ENCODE measurements at regions not wholly inside any gene's neighbourhood (a gene's known extent, or its start where the extent isn't known, plus 50 kb on each side); places are given as distances from the start of the nearest gene placed in this dataset.

- Histone ChIP-seq H3K9me3 (no peaks in the 10 kb centered on the region), H3K4me1 (no peaks in the 10 kb centered on the region), H3K27me3 (no peaks in the 10 kb centered on the region), H3K27ac (replicated peaks in 1 of 4) (no peak overlapping the region), H3K36me3 (no peaks in the 10 kb centered on the region), H3K4me3 (no peak overlapping the region)
- DNase-seq (ENCODE audit: extremely low spot score), result no peak
- intact Hi-C loops (cut with DNase I), result no loop called here
- WGBS, result 98% methylated on average over 8 of the region's 8 CpGs
- TF ChIP-seq POLR2A (IDR thresholded peaks at IDR 0.05; ENCODE audit: low read depth) (no peak), EP300 (IDR thresholded peaks at IDR 0.05) (no peak), POLR2AphosphoS5 (IDR thresholded peaks at IDR 0.05) (no peak)
- TF ChIP-seq, protein P1, sequence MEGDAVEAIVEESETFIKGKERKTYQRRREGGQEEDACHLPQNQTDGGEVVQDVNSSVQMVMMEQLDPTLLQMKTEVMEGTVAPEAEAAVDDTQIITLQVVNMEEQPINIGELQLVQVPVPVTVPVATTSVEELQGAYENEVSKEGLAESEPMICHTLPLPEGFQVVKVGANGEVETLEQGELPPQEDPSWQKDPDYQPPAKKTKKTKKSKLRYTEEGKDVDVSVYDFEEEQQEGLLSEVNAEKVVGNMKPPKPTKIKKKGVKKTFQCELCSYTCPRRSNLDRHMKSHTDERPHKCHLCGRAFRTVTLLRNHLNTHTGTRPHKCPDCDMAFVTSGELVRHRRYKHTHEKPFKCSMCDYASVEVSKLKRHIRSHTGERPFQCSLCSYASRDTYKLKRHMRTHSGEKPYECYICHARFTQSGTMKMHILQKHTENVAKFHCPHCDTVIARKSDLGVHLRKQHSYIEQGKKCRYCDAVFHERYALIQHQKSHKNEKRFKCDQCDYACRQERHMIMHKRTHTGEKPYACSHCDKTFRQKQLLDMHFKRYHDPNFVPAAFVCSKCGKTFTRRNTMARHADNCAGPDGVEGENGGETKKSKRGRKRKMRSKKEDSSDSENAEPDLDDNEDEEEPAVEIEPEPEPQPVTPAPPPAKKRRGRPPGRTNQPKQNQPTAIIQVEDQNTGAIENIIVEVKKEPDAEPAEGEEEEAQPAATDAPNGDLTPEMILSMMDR (IDR thresholded peaks at IDR 0.05), result no peak
These were observed 453.4 kb downstream of the CD83 start for GRCh38 chr6:14571001-14571400.

DNA sequence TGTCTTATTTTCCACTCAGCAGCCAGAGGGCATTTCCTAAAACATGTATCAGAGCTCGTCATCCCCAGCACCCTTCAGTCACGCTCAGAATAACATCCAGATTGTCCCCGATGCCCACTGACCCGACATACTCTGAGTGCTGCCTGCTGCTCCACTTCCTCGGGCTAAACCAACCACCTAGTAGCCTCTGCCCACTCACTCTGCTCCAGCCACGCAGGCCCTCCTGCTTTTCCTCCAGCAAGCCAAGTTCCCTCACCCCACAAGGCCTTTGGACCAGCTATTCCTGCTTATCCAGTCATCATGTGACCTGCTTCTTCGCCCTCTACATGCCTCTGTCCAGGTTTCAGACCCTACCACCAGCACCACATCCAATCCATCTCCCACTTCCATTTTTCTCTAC, 454.2 kb downstream of the CD83 start:
- no peak overlapping the region for H3K27ac ChIP-seq (replicated peaks in 1 of 4)
- no peak overlapping the region for H3K4me3 ChIP-seq
- DNase-seq (ENCODE audit: extremely low spot score), result no peak
- WGBS, result 93% methylated on average over 7 of the region's 7 CpGs
- no peaks in the 10 kb centered on the region for H3K9me3 ChIP-seq
- TF ChIP-seq EP300 (IDR thresholded peaks at IDR 0.05), result no peak
- no peak for TF ChIP-seq POLR2A (IDR thresholded peaks at IDR 0.05; ENCODE audit: low read depth)
- TF ChIP-seq, protein P1 (IDR thresholded peaks at IDR 0.05), result no peak
- no peak for TF ChIP-seq POLR2AphosphoS5 (IDR thresholded peaks at IDR 0.05)
- H3K36me3 ChIP-seq, result no peaks in the 10 kb centered on the region
- H3K4me1 ChIP-seq, result no peaks in the 10 kb centered on the region
- no peaks in the 10 kb centered on the region for H3K27me3 ChIP-seq
- intact Hi-C loops (cut with DNase I), result no loop called here

GRCh38 chr6:14573267-14573666, 455.7 kb downstream of the CD83 start:
- Histone ChIP-seq H3K4me3 (no peak overlapping the region), H3K4me1 (no peaks in the 10 kb centered on the region), H3K27me3 (no peaks in the 10 kb centered on the region), H3K9me3 (no peaks in the 10 kb centered on the region), H3K36me3 (no peaks in the 10 kb centered on the region), H3K27ac (replicated peaks in 1 of 4) (no peak overlapping the region)
- intact Hi-C loops (cut with DNase I), result no loop called here
- no peak for DNase-seq (ENCODE audit: extremely low spot score)
- WGBS, result 82% methylated on average over 3 of the region's 3 CpGs
- TF ChIP-seq POLR2A (IDR thresholded peaks at IDR 0.05; ENCODE audit: low read depth) (no peak), EP300 (IDR thresholded peaks at IDR 0.05) (no peak), POLR2AphosphoS5 (IDR thresholded peaks at IDR 0.05) (no peak)
- TF ChIP-seq, protein P1 (IDR thresholded peaks at IDR 0.05), result no peak

GRCh38 chr6:14573703-14574290, 456.2 kb downstream of the CD83 start:
- no peaks in the 10 kb centered on the region for H3K4me1 ChIP-seq
- intact Hi-C loops (cut with DNase I), result no loop called here
- no peak overlapping the region for H3K4me3 ChIP-seq
- no peaks in the 10 kb centered on the region for H3K27me3 ChIP-seq
- no peak overlapping the region for H3K27ac ChIP-seq (replicated peaks in 1 of 4)
- DNase-seq (ENCODE audit: extremely low spot score), result no peak
- 81% methylated on average over 2 of the region's 2 CpGs for WGBS
- no peaks in the 10 kb centered on the region for H3K36me3 ChIP-seq
- no peak for TF ChIP-seq EP300 (IDR thresholded peaks at IDR 0.05)
- TF ChIP-seq POLR2A (IDR thresholded peaks at IDR 0.05; ENCODE audit: low read depth), result no peak
- no peak for TF ChIP-seq POLR2AphosphoS5 (IDR thresholded peaks at IDR 0.05)
- TF ChIP-seq, protein P1 (IDR thresholded peaks at IDR 0.05), result no peak
- H3K9me3 ChIP-seq, result no peaks in the 10 kb centered on the region

- no peaks in the 10 kb centered on the region for H3K27me3 ChIP-seq
- no peak overlapping the region for H3K27ac ChIP-seq (replicated peaks in 1 of 4)
- no peak for DNase-seq (ENCODE audit: extremely low spot score)
- WGBS, result 100% methylated on average over 1 of the region's 1 CpG
- H3K36me3 ChIP-seq, result no peaks in the 10 kb centered on the region
- H3K9me3 ChIP-seq, result no peaks in the 10 kb centered on the region
- H3K4me3 ChIP-seq, result no peak overlapping the region
- H3K4me1 ChIP-seq, result no peaks in the 10 kb centered on the region
- intact Hi-C loops (cut with DNase I), result no loop called here
- TF ChIP-seq POLR2A (IDR thresholded peaks at IDR 0.05; ENCODE audit: low read depth) (no peak), POLR2AphosphoS5 (IDR thresholded peaks at IDR 0.05) (no peak), EP300 (IDR thresholded peaks at IDR 0.05) (no peak)
- TF ChIP-seq, protein P1 (IDR thresholded peaks at IDR 0.05), result no peak
These were observed 458.4 kb downstream of the CD83 start for GRCh38 chr6:14575961-14576360.
